Naive thymus-derived CD8-positive, alpha-beta T cell (primary cell): ENCODE measurements at regions not wholly inside any gene's neighbourhood (a gene's known extent, or its start where the extent isn't known, plus 50 kb on each side); places are given as distances from the start of the nearest gene placed in this dataset.

ENCODE experiments used
- ATAC-seq, 2 donors: fragments of 150-1000 bp; cut with Tn5 transposase in 1 of 2; sonication (Bioruptor Pico), chemical (Tn5 transposase) in 1 of 2; 1 replicate in 1 of 2; 2 replicates in 1 of 2; pipeline ENCODE4 v1.10.0; 2021; ENCODE audit warnings: mild to moderate bottlenecking in 2 of 2, moderate library complexity in 2 of 2
- POLR2A ChIA-PET: fragments of 350-600 bp; sonication (Branson Sonifier 250); formaldehyde crosslinking; loops from one replicate; lab custom pipeline; 2021; ENCODE audit warnings: antibody characterized with exemption; lab: Charles Lee
- DNase-seq, 10 donors: peaks; one replicate each; pipeline versions ENCODE4 v3.0.0 to v3.0.0-alpha.2; 2020 to 2022
- H3K27ac Mint-ChIP-seq, 10 donors: one replicate each; pipeline ENCODE4 v1.8.0; 2020 to 2022; ENCODE audit warnings: mild to moderate bottlenecking in 10 of 10, mixed read lengths in 10 of 10, moderate library complexity in 4 of 10, inconsistent platforms in 1 of 10
- H3K27me3 Mint-ChIP-seq, 5 donors: one replicate each; pipeline ENCODE4 v1.8.0; 2021 to 2022; ENCODE audit warnings: mixed read lengths in 5 of 5
- H3K36me3 Mint-ChIP-seq, 3 donors: one replicate each; pipeline ENCODE4 v1.8.0; 2020 to 2022; ENCODE audit warnings: mixed read lengths in 3 of 3, mild to moderate bottlenecking in 2 of 3, inconsistent platforms in 1 of 3
- H3K4me1 Mint-ChIP-seq, 4 donors: one replicate each; pipeline ENCODE4 v1.8.0; 2021 to 2022; ENCODE audit warnings: mixed read lengths in 4 of 4
- H3K4me3 Mint-ChIP-seq, 10 donors: one replicate each; pipeline ENCODE4 v1.8.0; 2020 to 2022; ENCODE audit warnings: mild to moderate bottlenecking in 10 of 10, mixed read lengths in 10 of 10, moderate library complexity in 6 of 10, inconsistent platforms in 1 of 10
- H3K9me3 Mint-ChIP-seq, 9 donors: one replicate each; pipeline ENCODE4 v1.8.0; 2020 to 2022; ENCODE audit warnings: mixed read lengths in 9 of 9, mild to moderate bottlenecking in 3 of 9, inconsistent platforms in 1 of 9, moderate library complexity in 1 of 9

- ATAC-seq, result no peak
- no peak overlapping the region for H3K4me3 Mint-ChIP-seq
- H3K4me1 Mint-ChIP-seq, result no peaks in the 10 kb centered on the region
- no peak for DNase-seq
- H3K9me3 Mint-ChIP-seq, result peaks cover 0 to 4% (median 0%) of the 10 kb centered on the region in 9 donors
- POLR2A ChIA-PET, result no interaction called here
- no peak overlapping the region for H3K27ac Mint-ChIP-seq
- no peaks in the 10 kb centered on the region for H3K36me3 Mint-ChIP-seq
- no peaks in the 10 kb centered on the region for H3K27me3 Mint-ChIP-seq
Observed at GRCh38 chr1:187384504-187384903, 555.8 kb downstream of the PLA2G4A start.

- no peaks in the 10 kb centered on the region for H3K4me1 Mint-ChIP-seq
Observed at GRCh38 chr1:187390215-187390818, 561.6 kb downstream of the PLA2G4A start.

GRCh38 chr1:187396226-187396625 lies 567.5 kb downstream of the PLA2G4A start:
- POLR2A ChIA-PET, result no interaction called here
- DNase-seq (no peak), ATAC-seq (no peak)
- no peaks in the 10 kb centered on the region for H3K27me3 Mint-ChIP-seq
- H3K4me1 Mint-ChIP-seq, result no peaks in the 10 kb centered on the region
- H3K36me3 Mint-ChIP-seq, result peaks cover 0 to 9% (median 3%) of the 10 kb centered on the region in 3 donors
- peaks cover 5 to 30% (median 10%) of the 10 kb centered on the region in 9 donors for H3K9me3 Mint-ChIP-seq
- H3K4me3 Mint-ChIP-seq, result no peak overlapping the region
- H3K27ac Mint-ChIP-seq, result no peak overlapping the region

More at GRCh38 chr1:187390215-187390818, 561.6 kb downstream of the PLA2G4A start:
- Mint-ChIP-seq H3K4me3 (no peak overlapping the region), H3K9me3 (peaks cover 0 to 9% (median 0%) of the 10 kb centered on the region in 9 donors), H3K36me3 (no peaks in the 10 kb centered on the region), H3K27me3 (no peaks in the 10 kb centered on the region), H3K27ac (no peak overlapping the region)
- POLR2A ChIA-PET, result no interaction called here
- DNase-seq (no peak), ATAC-seq (no peak)

GRCh38 chr1:187396929-187397796 lies 568.4 kb downstream of the PLA2G4A start:
- H3K9me3 Mint-ChIP-seq, result peaks cover 5 to 32% (median 10%) of the 10 kb centered on the region in 9 donors
- H3K27ac Mint-ChIP-seq, result no peak overlapping the region
- no peak overlapping the region for H3K4me3 Mint-ChIP-seq
- ATAC-seq (no peak), DNase-seq (no peak)
- H3K27me3 Mint-ChIP-seq, result no peaks in the 10 kb centered on the region
- peaks cover 0 to 9% (median 3%) of the 10 kb centered on the region in 3 donors for H3K36me3 Mint-ChIP-seq
- no peaks in the 10 kb centered on the region for H3K4me1 Mint-ChIP-seq
- POLR2A ChIA-PET, result no interaction called here

DNA sequence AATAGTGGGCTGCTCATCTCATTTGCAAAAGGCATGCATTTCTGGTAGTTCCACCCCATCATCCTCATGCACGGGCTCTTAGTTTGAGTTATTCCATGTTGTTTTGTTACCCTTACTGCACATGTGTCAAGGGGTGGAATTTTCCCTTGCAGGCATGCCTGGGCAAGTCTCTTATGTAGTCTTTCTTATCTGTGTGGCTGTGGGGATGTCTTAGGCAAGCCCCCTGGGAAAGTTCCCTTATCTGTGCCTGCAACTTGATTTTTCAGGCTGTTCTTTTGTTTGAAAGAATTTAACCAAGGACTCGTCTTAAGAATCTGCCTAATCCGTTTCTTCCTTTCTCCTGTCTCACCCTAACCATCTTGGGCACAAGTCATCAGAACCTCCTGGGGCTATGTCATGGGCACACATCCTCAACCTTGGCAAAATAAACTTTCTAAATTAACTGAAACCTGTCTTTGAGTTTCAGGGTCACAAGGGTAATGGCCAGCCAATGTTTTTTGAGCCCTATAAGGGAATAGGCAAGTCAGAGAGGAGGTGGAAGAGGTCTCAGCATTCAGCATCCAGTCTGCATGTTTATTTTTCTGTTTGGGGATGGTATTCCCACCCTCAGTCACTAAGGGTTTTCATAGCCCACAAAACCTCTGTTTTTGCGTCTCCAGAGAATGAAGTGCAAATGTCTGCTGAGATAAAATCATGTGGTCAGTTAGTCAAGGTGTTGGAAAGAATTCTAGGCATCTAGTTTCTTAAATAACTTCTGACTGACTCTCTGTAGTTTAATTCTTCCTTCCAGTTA lies 579.7 kb downstream of the PLA2G4A start:
- Mint-ChIP-seq H3K4me3 (no peak overlapping the region), H3K4me1 (peaks cover 0 to 2% (median 0%) of the 10 kb centered on the region in 4 donors), H3K27ac (no peak overlapping the region), H3K27me3 (no peaks in the 10 kb centered on the region), H3K36me3 (no peaks in the 10 kb centered on the region), H3K9me3 (peaks cover 0 to 16% (median 2%) of the 10 kb centered on the region in 9 donors)
- POLR2A ChIA-PET, result no interaction called here
- no peak for DNase-seq
- no peak for ATAC-seq

DNA sequence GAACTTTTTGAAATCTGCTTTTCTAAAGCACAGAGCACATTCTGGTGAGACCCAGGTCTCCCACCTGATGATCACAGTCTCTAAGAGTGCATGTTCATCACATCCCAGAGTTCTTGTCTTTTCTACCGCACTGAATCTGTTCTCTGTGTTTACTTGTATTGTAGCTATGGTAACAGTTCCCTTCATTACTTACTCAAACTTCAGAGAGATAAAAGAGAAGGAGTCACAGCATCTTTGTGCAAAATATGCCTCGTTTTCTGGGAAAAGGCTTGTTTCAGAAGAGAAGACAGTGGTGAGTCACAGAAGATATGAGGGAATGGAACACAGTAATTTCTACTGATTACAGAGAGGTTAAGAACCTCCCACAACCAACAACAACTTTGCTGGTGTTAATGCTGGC lies 580.6 kb downstream of the PLA2G4A start:
- no peaks in the 10 kb centered on the region for H3K36me3 Mint-ChIP-seq
- POLR2A ChIA-PET, result no interaction called here
- DNase-seq (no peak), ATAC-seq (no peak)
- H3K27ac Mint-ChIP-seq, result no peak overlapping the region
- peaks cover 0 to 16% (median 2%) of the 10 kb centered on the region in 9 donors for H3K9me3 Mint-ChIP-seq
- peaks cover 0 to 2% (median 0%) of the 10 kb centered on the region in 4 donors for H3K4me1 Mint-ChIP-seq
- H3K4me3 Mint-ChIP-seq, result no peak overlapping the region
- H3K27me3 Mint-ChIP-seq, result no peaks in the 10 kb centered on the region

DNA sequence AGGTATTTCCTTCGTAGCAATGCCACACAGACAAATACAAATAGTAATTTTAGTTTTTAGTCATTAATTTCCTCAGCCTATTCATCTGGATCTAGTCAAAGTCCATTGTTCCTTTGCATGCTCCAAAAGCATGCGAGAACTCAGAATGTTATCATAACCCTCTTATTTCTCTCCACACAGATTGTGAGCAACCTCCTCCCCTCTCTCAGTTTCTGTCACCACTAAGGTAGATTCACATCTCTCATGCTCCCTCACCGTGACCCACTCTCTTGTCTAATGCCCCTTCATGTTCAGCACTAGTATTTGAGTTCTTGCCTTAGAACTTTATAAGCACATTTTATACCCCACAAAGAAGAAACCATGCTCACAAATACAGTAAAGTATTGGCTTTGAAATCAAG lies 582.4 kb downstream of the PLA2G4A start:
- DNase-seq (no peak), ATAC-seq (no peak)
- Mint-ChIP-seq H3K27me3 (no peaks in the 10 kb centered on the region), H3K9me3 (peaks cover 0 to 16% (median 2%) of the 10 kb centered on the region in 9 donors), H3K4me1 (peaks cover 0 to 2% (median 0%) of the 10 kb centered on the region in 4 donors), H3K36me3 (no peaks in the 10 kb centered on the region), H3K27ac (no peak overlapping the region), H3K4me3 (no peak overlapping the region)
- POLR2A ChIA-PET, result no interaction called here

- H3K27ac Mint-ChIP-seq, result no peak overlapping the region
- POLR2A ChIA-PET, result no interaction called here
Observed at GRCh38 chr1:187413405-187414169, 584.8 kb downstream of the PLA2G4A start.

GRCh38 chr1:187415065-187415464 lies 586.3 kb downstream of the PLA2G4A start:
- Mint-ChIP-seq H3K27me3 (no peaks in the 10 kb centered on the region), H3K4me1 (no peaks in the 10 kb centered on the region), H3K4me3 (no peak overlapping the region), H3K9me3 (peaks cover 0 to 10% (median 0%) of the 10 kb centered on the region in 9 donors), H3K36me3 (no peaks in the 10 kb centered on the region), H3K27ac (no peak overlapping the region)
- ATAC-seq (no peak), DNase-seq (no peak)
- POLR2A ChIA-PET, result no interaction called here

More at GRCh38 chr1:187413405-187414169, 584.8 kb downstream of the PLA2G4A start:
- no peaks in the 10 kb centered on the region for H3K27me3 Mint-ChIP-seq
- peaks cover 0 to 16% (median 1%) of the 10 kb centered on the region in 9 donors for H3K9me3 Mint-ChIP-seq
- H3K4me3 Mint-ChIP-seq, result no peak overlapping the region
- peaks cover 0 to 2% (median 0%) of the 10 kb centered on the region in 4 donors for H3K4me1 Mint-ChIP-seq
- H3K36me3 Mint-ChIP-seq, result no peaks in the 10 kb centered on the region
- no peak for DNase-seq
- no peak for ATAC-seq

GRCh38 chr1:187417520-187417919 lies 588.8 kb downstream of the PLA2G4A start:
- Mint-ChIP-seq H3K4me1 (no peaks in the 10 kb centered on the region), H3K36me3 (no peaks in the 10 kb centered on the region), H3K27ac (no peak overlapping the region), H3K9me3 (peaks cover 0 to 3% (median 0%) of the 10 kb centered on the region in 9 donors), H3K27me3 (no peaks in the 10 kb centered on the region), H3K4me3 (no peak overlapping the region)
- DNase-seq (no peak), ATAC-seq (no peak)
- POLR2A ChIA-PET, result no interaction called here

DNA sequence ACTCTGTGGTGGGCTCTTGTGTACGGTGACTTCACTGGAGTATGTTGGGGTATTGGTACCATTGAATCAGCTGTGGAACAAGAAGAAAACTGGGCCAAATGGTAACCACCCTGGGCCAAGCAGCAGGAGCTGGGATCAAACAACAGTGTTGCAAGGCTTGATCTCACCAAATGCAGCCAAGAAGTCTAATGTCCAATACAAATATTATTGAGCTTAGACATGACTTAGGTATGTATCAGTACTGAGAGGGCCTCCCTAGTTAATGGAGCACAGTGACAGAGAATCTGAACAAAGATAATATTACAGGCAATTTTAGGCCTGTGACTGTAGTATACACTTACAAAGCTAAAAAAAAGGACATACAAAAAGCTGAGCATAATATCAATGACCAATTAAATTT lies 604.8 kb downstream of the PLA2G4A start:
- H3K27me3 Mint-ChIP-seq, result no peaks in the 10 kb centered on the region
- H3K9me3 Mint-ChIP-seq, result peaks cover 0 to 14% (median 0%) of the 10 kb centered on the region in 9 donors
- ATAC-seq (no peak), DNase-seq (no peak)
- no peaks in the 10 kb centered on the region for H3K4me1 Mint-ChIP-seq
- no peak overlapping the region for H3K4me3 Mint-ChIP-seq
- no peaks in the 10 kb centered on the region for H3K36me3 Mint-ChIP-seq
- POLR2A ChIA-PET, result no interaction called here
- H3K27ac Mint-ChIP-seq, result no peak overlapping the region

DNA sequence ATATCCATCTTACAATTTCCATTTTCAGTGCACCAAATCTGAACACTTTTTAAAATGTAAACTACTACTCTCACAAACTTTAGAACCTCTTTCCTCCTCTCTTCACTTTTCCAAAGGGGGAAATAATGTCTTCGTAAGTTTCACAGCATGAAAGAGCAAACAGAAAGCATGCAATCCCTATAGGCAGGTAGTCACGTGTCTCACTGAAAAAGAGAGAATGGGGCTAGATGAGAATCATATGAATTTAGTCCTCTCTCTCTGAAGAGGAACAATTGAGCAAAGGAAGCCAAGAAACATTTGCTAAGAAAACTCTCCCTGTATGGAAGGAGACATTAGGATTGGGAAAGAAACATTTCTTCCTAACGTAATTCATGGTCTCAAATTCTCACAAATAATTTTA lies 613.9 kb downstream of the PLA2G4A start:
- H3K4me3 Mint-ChIP-seq, result no peak overlapping the region
- ATAC-seq, result no peak

More for the DNA sequence above, 613.9 kb downstream of the PLA2G4A start:
- no peak for DNase-seq
- POLR2A ChIA-PET, result no interaction called here
- no peaks in the 10 kb centered on the region for H3K27me3 Mint-ChIP-seq
- H3K36me3 Mint-ChIP-seq, result peaks cover 0 to 4% (median 0%) of the 10 kb centered on the region in 3 donors
- no peaks in the 10 kb centered on the region for H3K4me1 Mint-ChIP-seq
- peaks cover 0 to 11% (median 0%) of the 10 kb centered on the region in 9 donors for H3K9me3 Mint-ChIP-seq
- H3K27ac Mint-ChIP-seq, result no peak overlapping the region
